A549 (cell line): ENCODE measurements at regions not wholly inside any gene's neighbourhood (a gene's known extent, or its start where the extent isn't known, plus 50 kb on each side); places are given as distances from the start of the nearest gene placed in this dataset.

ENCODE experiments used
- MAZ ChIP-seq: fragments of 150-350 bp; IDR thresholded peaks from 2 replicates; pipeline ENCODE4 v1.6.1; 2014; ENCODE audit warnings: antibody characterized with exemption, low read depth, low read length, borderline replicate concordance
- TF ChIP-seq, protein P1 (sequence below): fragments of >200 bp; sonication (Bioruptor Twin); formaldehyde crosslinking; IDR thresholded peaks from 3 replicates; pipeline ENCODE4 v1.5.1; 2016
- TF ChIP-seq, protein P2 (sequence below): IDR thresholded peaks from 2 replicates; pipeline ENCODE4 v1.6.1; 2012

DNA sequence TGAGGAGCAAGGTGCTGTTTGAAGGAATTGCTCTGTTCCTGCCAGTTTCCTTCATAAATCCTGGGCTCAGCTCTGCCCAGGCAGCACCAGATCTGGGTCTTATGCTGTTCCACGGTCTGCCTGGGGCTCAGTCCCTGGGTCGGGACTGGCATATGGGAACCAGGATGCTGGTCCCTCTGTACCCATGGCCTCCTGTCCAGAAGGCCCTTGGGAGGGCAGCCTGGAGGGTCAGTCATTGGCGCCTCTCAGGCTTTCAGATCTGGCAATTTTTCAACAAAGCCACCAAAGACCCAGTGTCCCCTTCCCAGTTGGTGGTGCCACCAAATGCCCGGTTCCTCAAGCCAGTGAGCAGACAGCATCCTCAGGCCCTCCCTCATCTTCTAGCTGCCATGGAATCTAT lies 232.7 kb upstream of the SULF2 start:
- TF ChIP-seq, protein P1, sequence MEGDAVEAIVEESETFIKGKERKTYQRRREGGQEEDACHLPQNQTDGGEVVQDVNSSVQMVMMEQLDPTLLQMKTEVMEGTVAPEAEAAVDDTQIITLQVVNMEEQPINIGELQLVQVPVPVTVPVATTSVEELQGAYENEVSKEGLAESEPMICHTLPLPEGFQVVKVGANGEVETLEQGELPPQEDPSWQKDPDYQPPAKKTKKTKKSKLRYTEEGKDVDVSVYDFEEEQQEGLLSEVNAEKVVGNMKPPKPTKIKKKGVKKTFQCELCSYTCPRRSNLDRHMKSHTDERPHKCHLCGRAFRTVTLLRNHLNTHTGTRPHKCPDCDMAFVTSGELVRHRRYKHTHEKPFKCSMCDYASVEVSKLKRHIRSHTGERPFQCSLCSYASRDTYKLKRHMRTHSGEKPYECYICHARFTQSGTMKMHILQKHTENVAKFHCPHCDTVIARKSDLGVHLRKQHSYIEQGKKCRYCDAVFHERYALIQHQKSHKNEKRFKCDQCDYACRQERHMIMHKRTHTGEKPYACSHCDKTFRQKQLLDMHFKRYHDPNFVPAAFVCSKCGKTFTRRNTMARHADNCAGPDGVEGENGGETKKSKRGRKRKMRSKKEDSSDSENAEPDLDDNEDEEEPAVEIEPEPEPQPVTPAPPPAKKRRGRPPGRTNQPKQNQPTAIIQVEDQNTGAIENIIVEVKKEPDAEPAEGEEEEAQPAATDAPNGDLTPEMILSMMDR = no peak
- TF ChIP-seq MAZ = no peak
- TF ChIP-seq, protein P2, sequence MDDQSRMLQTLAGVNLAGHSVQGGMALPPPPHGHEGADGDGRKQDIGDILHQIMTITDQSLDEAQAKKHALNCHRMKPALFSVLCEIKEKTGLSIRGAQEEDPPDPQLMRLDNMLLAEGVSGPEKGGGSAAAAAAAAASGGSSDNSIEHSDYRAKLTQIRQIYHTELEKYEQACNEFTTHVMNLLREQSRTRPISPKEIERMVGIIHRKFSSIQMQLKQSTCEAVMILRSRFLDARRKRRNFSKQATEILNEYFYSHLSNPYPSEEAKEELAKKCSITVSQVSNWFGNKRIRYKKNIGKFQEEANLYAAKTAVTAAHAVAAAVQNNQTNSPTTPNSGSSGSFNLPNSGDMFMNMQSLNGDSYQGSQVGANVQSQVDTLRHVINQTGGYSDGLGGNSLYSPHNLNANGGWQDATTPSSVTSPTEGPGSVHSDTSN = no peak
